GM19468 (cell line): ENCODE measurements at regions not wholly inside any gene's neighbourhood (a gene's known extent, or its start where the extent isn't known, plus 50 kb on each side); places are given as distances from the start of the nearest gene placed in this dataset.
"Not testable (repeated sequence)": the region's sequence is repeated elsewhere in the genome, so short reads cannot be mapped to it uniquely, and the experiment has no call there.

Experiments used
- ATAC-seq: cut with Tn5 transposase; IDR thresholded peaks from one replicate; pipeline ENCODE4 v1.9.1; 2021; ENCODE audit warnings: mild to moderate bottlenecking, moderate library complexity, moderate number of reproducible peaks; ENCODE audit not compliant: unreplicated experiment; ENCODE audit errors: extremely low read depth

DNA sequence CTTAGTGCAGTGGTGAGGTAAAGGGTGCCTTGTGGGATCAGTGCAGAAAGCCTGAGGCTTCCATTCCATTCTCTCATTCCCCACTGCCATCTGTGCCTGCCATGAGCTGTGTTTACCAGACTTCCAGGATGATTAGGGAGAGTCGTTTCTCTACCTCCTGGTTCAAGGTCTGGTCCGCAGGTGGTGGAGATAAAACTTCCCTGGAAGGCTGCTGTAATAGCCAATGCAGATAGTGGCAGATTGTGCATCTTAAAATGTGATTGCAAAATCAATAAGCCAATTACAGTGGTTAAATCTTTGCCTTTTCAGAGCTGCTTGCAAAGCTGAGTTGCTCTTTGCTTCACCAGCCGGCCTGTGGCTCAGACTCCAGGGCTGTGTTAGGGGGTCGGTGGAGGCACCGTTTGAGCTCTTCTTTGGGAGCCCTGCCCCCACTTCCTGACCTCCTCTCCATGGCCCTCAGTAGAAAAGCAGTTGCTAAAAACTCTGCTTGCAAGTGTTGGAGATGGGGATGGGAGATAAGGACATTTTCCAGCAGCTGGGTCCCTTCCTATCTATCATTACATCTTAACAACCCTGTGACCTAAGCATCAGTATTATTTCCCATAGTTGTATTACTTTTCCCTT lies 95.2 kb upstream of the HS6ST1 start:
- ATAC-seq, result no peak

GRCh38 chr2:128414351-128414750 lies 95.7 kb upstream of the HS6ST1 start:
- no peak for ATAC-seq

DNA sequence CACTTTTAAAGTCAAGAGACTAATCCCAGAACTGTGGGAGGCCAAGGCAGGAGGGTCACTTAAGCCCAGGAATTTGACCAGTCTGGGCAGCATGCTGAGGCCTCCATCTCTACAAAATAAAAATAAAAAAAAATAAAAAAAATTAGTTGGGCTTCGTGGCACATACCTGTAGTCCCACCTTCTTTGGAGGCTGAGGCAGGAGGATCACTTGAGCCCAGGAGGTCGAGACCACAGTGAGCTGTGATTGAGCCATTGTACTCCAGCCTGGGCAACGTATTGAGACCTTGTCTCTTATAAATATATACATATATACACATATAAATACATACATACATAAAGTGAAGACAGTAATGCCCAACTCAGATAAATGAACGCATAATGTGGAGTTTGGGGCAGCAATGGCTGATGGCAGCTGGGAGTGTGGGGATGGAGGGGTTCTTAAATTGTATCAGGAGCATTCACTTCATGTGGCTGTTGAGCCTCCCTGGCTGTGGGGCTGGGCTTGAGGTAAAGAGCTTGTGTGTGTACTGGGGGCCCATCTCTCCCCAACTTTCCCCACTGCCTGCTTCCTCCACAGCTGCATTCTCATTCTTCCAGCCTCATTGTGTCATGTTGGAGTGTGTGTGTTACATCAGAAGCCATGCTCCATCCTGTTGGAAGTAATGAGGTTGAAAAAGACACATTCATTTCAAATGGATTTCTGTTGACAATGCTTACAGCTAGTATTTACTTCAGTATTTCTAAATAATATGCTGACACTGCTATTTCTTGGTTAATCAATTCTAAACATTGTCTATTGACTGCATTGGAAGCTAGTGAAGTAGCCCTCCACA lies 96.5 kb upstream of the HS6ST1 start:
- ATAC-seq, result no peak

DNA sequence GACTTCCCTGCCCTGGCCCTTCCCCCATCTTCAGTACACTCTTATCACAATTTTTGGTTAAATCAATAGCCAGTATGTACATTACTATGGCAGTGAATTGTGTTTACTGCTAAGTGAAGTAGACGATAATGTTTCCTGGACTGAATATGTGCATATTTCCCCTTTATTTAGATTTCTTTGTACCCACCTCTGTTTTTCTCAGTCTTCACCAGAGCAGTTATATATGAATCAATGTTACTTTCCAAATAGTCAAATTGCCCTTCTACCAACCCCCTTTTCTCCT lies 97.1 kb upstream of the HS6ST1 start:
- no peak for ATAC-seq

DNA sequence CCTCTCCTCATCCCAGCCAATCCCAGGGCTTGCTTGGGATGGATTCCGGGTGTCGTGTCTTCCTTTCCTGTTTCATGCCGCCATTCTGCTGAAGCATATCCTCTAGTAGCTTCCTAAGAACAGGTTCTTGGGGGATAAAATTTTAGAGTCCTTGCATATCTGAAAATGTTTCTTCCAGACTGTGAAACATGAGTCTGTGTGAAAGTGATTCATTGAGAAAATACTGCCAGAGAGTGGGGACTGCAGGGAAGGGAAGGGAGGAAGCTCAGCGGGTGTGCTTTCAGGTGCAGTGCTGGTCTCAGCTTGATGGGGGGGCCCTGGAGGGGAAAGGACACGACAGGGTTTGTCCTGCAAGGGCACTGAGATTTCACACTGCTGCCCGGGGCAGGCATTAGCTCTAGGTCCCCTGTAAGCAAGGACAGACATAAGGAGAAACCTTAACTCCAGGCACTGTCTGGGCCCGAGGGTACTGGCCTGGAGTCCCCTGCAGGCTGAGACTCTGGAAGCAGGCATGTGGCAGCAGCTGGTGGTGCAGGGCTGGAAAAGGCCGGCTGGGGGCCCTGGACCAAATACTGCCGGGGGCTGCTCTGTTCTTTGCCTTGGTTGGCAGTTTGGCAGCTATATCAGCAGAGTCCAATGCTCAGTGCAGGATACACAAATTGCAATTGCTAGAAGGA lies 97.6 kb upstream of the HS6ST1 start:
- ATAC-seq, result no peak

GRCh38 chr2:128416806-128417205 lies 98.1 kb upstream of the HS6ST1 start:
- ATAC-seq, result no peak

DNA sequence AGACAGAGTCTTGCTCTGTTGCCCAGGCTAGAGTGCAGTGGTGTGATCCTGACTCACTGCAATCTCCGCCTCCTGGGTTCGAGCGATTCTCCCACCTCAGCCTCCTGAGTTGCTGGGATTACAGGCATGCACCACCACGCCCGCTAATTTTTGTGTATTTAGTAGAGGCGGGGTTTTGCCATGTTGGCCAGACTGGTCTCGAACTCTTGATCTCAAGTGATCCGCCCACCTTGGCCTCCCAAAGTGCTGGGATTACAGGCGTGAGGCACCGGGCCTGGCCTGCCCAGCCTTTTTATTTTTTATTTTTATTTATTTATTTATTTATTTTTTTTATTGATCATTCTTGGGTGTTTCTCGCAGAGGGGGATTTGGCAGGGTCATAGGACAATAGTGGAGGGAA lies 98.6 kb upstream of the HS6ST1 start:
- ATAC-seq, result not testable (repeated sequence)

DNA sequence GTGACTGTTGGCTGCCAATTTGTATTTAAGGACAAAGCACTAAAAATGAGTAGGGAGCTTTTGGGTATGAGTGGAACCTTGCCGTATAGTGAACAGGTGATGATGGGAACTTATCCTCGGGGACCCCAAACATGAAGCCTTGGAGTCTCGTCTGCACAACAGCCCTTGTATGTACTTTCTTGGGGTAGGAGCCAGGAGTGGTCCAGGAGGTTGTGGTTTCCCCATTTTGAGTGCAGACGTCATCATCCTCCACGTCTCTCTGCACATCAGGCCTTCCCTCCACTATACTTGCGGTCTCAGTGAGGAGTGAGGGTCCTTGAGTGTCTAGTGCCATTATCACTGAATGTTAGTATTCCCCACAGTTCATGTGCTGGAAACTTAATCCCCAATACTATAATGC lies 101.5 kb upstream of the HS6ST1 start:
- no peak for ATAC-seq

DNA sequence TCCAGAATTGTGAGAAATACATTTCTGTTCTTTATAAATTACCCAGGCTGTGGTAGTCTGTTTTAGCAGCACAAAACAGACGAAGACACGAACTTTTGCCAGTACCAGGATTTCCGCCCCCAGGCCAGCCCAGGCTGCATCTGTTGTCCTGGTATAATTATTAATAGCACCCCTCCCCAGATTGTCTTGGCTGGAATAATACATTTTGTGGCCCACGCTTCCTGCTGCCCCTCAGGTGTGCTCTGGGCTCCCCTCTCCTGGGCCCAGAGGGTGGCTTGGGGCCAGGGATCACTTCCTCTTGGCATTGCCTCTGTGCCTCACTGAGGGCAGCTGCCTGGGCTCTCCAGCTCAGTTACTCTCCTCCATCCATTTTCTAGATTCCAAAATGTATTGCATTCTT lies 102.1 kb upstream of the HS6ST1 start:
- ATAC-seq, result no peak

GRCh38 chr2:128421286-128421685 lies 102.6 kb upstream of the HS6ST1 start:
- ATAC-seq, result no peak

- ATAC-seq, result no peak
Measured at GRCh38 chr2:128421861-128422311, 103.2 kb upstream of the HS6ST1 start.

DNA sequence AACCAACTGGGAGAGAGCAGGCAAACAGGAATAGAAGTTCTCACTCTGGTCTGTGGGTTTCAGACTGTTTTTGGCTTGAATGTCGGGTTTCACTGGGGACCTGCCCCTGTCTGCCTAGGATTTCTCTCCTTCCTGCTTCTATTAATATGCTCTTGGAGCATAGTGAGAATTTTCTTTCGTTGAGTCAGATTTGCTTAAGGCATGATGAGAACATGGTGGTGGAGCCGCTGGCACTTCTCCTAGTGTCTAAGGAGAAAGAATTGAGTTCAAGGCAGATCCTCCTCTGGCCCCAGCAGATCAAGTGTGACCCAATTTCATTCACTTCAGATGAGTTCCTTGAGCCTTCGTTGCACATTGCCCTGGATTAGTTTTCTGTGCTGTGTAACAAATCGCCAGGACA lies 103.9 kb upstream of the HS6ST1 start:
- no peak for ATAC-seq

GRCh38 chr2:128423788-128424165 lies 105.1 kb upstream of the HS6ST1 start:
- ATAC-seq, result no peak

GRCh38 chr2:128424406-128425171 lies 105.9 kb upstream of the HS6ST1 start:
- ATAC-seq, result no peak

- ATAC-seq, result no peak
Measured at GRCh38 chr2:128425216-128425615, 106.5 kb upstream of the HS6ST1 start.

- ATAC-seq, result no peak
Measured at GRCh38 chr2:128425731-128426620, 107.3 kb upstream of the HS6ST1 start.

DNA sequence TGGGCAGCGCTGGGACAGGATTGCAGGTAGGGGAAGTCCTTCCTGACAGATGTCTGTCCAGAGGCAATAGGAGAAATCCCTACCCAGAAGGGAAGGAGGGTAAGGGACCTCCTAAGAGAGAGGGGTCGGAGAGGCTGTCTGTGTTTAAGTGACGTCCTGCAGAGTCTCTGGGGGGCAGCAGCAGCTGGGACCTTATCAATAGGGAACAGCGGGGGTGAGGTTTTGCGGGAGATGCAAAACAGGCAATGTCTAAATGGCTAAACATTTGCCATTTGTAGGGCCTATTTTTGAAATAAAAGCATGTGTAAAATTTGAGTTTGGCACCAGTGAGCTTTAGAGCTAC lies 108.7 kb upstream of the HS6ST1 start:
- no peak for ATAC-seq

DNA sequence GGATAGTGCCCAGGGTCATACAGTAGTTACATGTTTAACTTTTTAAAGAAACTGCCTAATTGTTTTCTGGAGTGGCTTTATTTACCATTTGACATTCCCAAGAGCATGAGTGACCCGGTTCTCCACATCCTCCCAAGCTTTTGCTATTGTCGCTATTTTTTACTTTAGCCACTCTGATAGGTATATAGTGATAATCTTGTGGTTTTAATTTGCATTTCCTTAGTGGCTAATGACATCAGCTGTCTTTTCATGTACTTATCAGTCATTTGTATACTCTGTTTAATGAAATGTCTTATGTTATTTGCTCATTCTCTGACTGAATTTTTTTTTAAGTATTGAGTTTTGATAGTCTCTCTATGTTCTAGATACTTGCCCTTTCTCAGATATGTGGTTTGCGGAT lies 109.7 kb upstream of the HS6ST1 start:
- no peak for ATAC-seq

DNA sequence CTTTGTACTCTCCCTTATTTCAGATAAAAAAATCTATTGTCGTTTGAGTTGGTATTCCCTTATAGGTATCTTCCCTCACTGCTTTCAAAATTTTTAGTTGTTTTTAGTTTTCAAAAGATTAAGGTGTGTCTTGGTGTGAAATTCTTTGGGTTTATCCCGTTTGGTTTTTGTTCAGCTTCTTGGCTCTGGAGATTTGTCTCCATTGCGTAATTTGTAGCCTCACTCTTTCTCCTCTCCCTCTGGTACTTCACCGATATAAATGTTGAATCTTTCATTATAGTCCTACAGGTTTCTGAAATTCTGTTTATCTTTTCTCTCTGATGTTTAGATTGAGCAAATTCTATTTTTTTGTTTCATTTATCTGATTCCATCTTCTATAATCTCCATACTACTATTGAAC lies 113.8 kb upstream of the HS6ST1 start:
- no peak for ATAC-seq
